GM12892 (cell line): ENCODE measurements at regions not wholly inside any gene's neighbourhood (a gene's known extent, or its start where the extent isn't known, plus 50 kb on each side); places are given as distances from the start of the nearest gene placed in this dataset.

Experiments used
- POLR2A ChIP-seq: IDR thresholded peaks from 2 replicates; pipeline ENCODE4 v1.6.1; 2011; ENCODE audit warnings: low read depth, low read length, control low read depth
- TAF1 ChIP-seq: IDR thresholded peaks from 2 replicates; pipeline ENCODE4 v1.6.1; 2011; ENCODE audit warnings: low read depth, mild to moderate bottlenecking, control low read depth, low read length, borderline replicate concordance

DNA sequence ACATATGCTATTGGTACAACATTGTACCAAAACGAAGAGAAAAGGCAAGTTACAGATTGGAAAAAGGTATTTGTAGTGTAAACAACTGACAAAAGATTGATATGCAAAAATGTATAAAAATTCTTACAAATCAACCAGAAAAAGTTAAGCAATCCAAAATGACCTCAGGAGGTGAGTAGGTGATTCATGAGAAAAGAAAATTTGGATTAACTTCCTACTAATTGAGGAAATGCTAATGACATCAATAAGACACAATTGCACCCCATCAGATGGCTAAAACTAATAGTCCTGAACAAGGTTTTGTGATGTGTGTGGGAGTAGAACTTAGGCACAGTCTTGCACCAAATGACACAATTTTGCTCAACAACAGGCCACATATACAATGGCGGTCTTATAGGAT lies 129.3 kb downstream of the COPS8 start:
- no peak for TF ChIP-seq POLR2A
- no peak for TF ChIP-seq TAF1
